ENCODE measurements at regions not wholly inside any gene's neighbourhood (a gene's known extent, or its start where the extent isn't known, plus 50 kb on each side); places are given as distances from the start of the nearest gene placed in this dataset.

- no peaks in the 10 kb centered on the region for H3K36me3 ChIP-seq
- no peaks in the 10 kb centered on the region for H3K9me3 ChIP-seq
- no peaks in the 10 kb centered on the region for H3K27me3 ChIP-seq
- DNase-seq = no peak
- H3K4me3 ChIP-seq = no peak overlapping the region
- TF ChIP-seq CTCF (IDR thresholded peaks at IDR 0.05) (no peak), POLR2A (IDR thresholded peaks at IDR 0.05) (no peak)
- intact Hi-C loops (cut with DNase I; ENCODE audit: low total_unique reads) = no loop called here
- no peak overlapping the region for H3K27ac ChIP-seq
- H3K4me1 ChIP-seq = no peaks in the 10 kb centered on the region
Observed at GRCh38 chr18:52190631-52191030, 149.4 kb upstream of the DCC start.

GRCh38 chr18:52200406-52200805 lies 139.6 kb upstream of the DCC start:
- Histone ChIP-seq H3K27ac (no peak overlapping the region), H3K9me3 (no peaks in the 10 kb centered on the region), H3K27me3 (no peaks in the 10 kb centered on the region), H3K4me1 (no peaks in the 10 kb centered on the region), H3K36me3 (no peaks in the 10 kb centered on the region), H3K4me3 (no peak overlapping the region)
- intact Hi-C loops (cut with DNase I; ENCODE audit: low total_unique reads) = no loop called here
- TF ChIP-seq CTCF (IDR thresholded peaks at IDR 0.05) (no peak), POLR2A (IDR thresholded peaks at IDR 0.05) (no peak)
- DNase-seq = no peak

- Histone ChIP-seq H3K27me3 (no peaks in the 10 kb centered on the region), H3K27ac (no peak overlapping the region), H3K4me3 (no peak overlapping the region), H3K4me1 (no peaks in the 10 kb centered on the region), H3K9me3 (no peaks in the 10 kb centered on the region), H3K36me3 (no peaks in the 10 kb centered on the region)
- no peak for TF ChIP-seq CTCF (IDR thresholded peaks at IDR 0.05)
- no peak for TF ChIP-seq POLR2A (IDR thresholded peaks at IDR 0.05)
- intact Hi-C loops (cut with DNase I; ENCODE audit: low total_unique reads) = no loop called here
- DNase-seq = no peak
Observed at GRCh38 chr18:52200921-52201663, 138.9 kb upstream of the DCC start.

GRCh38 chr18:52208646-52209045 lies 131.4 kb upstream of the DCC start:
- Histone ChIP-seq H3K36me3 (no peaks in the 10 kb centered on the region), H3K4me3 (no peak overlapping the region), H3K27me3 (no peaks in the 10 kb centered on the region), H3K27ac (no peak overlapping the region), H3K9me3 (no peaks in the 10 kb centered on the region), H3K4me1 (no peaks in the 10 kb centered on the region)
- DNase-seq = no peak
- TF ChIP-seq CTCF (IDR thresholded peaks at IDR 0.05) (no peak), POLR2A (IDR thresholded peaks at IDR 0.05) (no peak)
- intact Hi-C loops (cut with DNase I; ENCODE audit: low total_unique reads) = no loop called here

- H3K4me3 ChIP-seq = no peak overlapping the region
- no peak for DNase-seq
- H3K27me3 ChIP-seq = no peaks in the 10 kb centered on the region
- H3K27ac ChIP-seq = no peak overlapping the region
- H3K4me1 ChIP-seq = no peaks in the 10 kb centered on the region
- TF ChIP-seq CTCF (IDR thresholded peaks at IDR 0.05) = no peak
- no peak for TF ChIP-seq POLR2A (IDR thresholded peaks at IDR 0.05)
- H3K36me3 ChIP-seq = no peaks in the 10 kb centered on the region
- intact Hi-C loops (cut with DNase I; ENCODE audit: low total_unique reads) = no loop called here
- H3K9me3 ChIP-seq = no peaks in the 10 kb centered on the region
Observed at GRCh38 chr18:52216109-52216508, 123.9 kb upstream of the DCC start.

Measured in uterus (tissue), 3 donors.